AG04449 (cell line): ENCODE measurements at regions not wholly inside any gene's neighbourhood (a gene's known extent, or its start where the extent isn't known, plus 50 kb on each side); places are given as distances from the start of the nearest gene placed in this dataset.

ENCODE experiments used
- CTCF ChIA-PET: fragments of 350-600 bp; formaldehyde crosslinking; extraction: SDS; loops from one replicate; lab custom pipeline; 2021; ENCODE audit warnings: antibody characterized with exemption; lab: Yijun Ruan, JAX
- POLR2A ChIA-PET: fragments of 400-600, 350-600 bp; formaldehyde crosslinking; extraction: SDS; loops from one replicate; lab custom pipeline; 2020; ENCODE audit warnings: antibody characterized with exemption, inconsistent platforms; lab: Yijun Ruan, JAX
- DNase-seq: peaks from one replicate; pipeline ENCODE4 v3.0.0-alpha.2; 2010; ENCODE audit warnings: low read depth, low spot score
- H3K4me3 ChIP-seq: 2 replicates; pipeline ENCODE4 v1.5.1; 2011; ENCODE audit warnings: low read depth, mild to moderate bottlenecking, control low read depth, low read length
- CTCF ChIP-seq: IDR thresholded peaks from one replicate; pipeline ENCODE4 v1.5.1; 2011; ENCODE audit warnings: mild to moderate bottlenecking, moderate library complexity, low read length, control low read depth, inconsistent platforms; ENCODE audit not compliant: insufficient read depth; ENCODE audit errors: missing control alignments

GRCh38 chr15:85960381-85960780 lies 119.3 kb upstream of the AGBL1 start:
- no peak for TF ChIP-seq CTCF
- ChIA-PET POLR2A (no interaction called here), CTCF (no interaction called here)
- H3K4me3 ChIP-seq, result no peak overlapping the region
- no peak for DNase-seq

- TF ChIP-seq CTCF, result no peak
- no peak for DNase-seq
- POLR2A ChIA-PET, result no interaction called here
- H3K4me3 ChIP-seq, result no peak overlapping the region
- CTCF ChIA-PET, result no interaction called here
Measured at GRCh38 chr15:85961821-85962220, 117.8 kb upstream of the AGBL1 start.

- CTCF ChIA-PET, result no interaction called here
- TF ChIP-seq CTCF, result no peak
- no peak for DNase-seq
- POLR2A ChIA-PET, result no interaction called here
- no peak overlapping the region for H3K4me3 ChIP-seq
Measured at GRCh38 chr15:85963262-85963760, 116.4 kb upstream of the AGBL1 start.

- POLR2A ChIA-PET, result no interaction called here
- no peak for DNase-seq
- TF ChIP-seq CTCF, result no peak
- no peak overlapping the region for H3K4me3 ChIP-seq
- CTCF ChIA-PET, result no interaction called here
Measured at GRCh38 chr15:85964471-85964870, 115.2 kb upstream of the AGBL1 start.

- POLR2A ChIA-PET, result no interaction called here
- no peak overlapping the region for H3K4me3 ChIP-seq
- no peak for TF ChIP-seq CTCF
- DNase-seq, result no peak
- CTCF ChIA-PET, result no interaction called here
Measured at GRCh38 chr15:85967553-85967952, 112.1 kb upstream of the AGBL1 start.

- no peak for TF ChIP-seq CTCF
- H3K4me3 ChIP-seq, result no peak overlapping the region
- DNase-seq, result no peak
- ChIA-PET POLR2A (no interaction called here), CTCF (no interaction called here)
Measured at GRCh38 chr15:85972805-85973540, 106.7 kb upstream of the AGBL1 start.
